ENCODE measurements at regions not wholly inside any gene's neighbourhood (a gene's known extent, or its start where the extent isn't known, plus 50 kb on each side); places are given as distances from the start of the nearest gene placed in this dataset.

DNA sequence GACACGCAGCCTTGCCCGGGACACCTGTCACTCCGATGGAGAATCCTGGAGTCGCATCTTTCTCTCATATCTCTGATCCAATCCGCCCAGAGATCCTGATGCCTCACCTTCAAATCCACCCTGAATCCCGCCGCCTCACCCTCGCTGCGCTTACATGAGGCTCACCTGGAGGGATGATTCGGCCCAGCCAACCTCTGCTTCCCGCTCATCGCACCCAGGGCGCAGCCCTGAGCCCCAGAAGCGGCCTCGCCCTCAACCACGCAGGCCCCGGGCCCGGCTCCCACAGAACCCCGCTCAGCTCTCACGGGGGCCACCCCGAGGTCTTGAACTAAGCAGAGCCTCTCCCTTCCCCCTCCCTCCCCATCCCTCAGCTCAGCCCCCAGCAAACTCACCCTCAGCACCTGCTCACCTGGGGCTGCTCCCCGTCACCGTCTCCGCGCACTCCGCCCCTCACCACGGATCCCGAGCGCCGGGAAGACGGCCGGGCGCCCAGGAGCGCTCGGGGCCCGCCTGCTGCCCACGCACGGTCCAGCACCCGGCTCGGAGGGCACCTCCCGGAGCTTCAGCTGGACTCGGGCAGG is 160.0 kb downstream of the NDUFA10 start:
- no peak for DNase-seq (ENCODE audit: low read depth)

DNA sequence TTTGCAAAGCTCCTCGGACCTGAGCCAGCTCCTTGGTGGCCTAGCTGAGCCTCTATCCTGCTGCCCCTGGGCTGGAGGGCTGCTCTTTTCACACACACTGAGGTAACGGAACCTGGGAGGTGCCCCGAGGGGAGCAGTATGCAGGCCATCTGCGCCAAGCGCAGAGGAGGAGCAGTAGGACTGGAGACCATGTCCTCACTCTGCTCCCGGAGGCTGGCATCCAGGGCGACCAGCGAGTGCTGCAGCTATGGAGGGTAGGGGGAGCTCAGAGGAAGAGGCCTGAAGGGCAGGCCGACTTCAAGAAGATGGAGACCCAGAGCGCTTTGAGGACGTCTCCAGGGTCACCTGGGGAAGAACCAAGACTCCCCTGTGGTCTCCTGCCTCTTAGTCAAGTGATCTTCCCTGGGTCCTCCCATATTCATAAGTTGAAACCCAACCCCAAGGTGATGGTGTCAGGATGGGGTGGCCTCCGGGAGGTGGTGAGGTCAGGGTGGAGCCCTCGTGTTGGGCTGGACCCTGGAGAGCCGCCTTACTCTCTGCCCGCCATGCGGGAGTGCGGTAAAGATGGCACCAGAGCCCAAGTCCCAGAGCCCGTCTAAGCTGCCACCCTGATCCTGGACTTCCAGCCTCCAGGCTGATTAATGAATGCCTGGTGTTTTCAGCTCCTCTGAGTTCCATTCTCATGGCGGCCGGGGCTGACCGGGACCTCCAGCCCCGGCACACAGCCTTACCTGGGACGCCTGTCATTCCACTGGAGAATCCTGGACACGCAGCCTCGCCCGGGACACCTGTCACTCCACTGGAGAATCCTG is 160.7 kb downstream of the NDUFA10 start:
- DNase-seq (ENCODE audit: low read depth) = no peak

DNA sequence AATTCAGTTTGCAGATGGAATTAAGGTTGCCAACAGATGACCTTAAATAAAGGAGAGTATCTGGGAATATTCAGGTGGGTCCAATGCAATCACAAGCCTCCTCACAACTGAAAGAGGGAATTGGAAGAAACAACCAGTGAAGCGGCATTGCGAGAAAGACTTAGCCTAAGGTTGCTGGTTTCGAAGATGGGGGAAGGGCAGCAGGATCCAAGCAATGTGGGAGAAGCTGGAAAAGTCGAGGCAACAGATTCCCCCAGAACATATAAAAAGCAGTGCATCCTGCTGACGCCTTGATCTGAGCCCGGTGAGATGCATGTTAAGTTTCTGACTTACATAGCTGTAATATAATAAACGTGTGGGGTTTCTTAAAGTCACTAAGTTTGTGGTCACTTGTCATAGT is 162.5 kb downstream of the NDUFA10 start:
- DNase-seq (ENCODE audit: low read depth) = no peak

DNA sequence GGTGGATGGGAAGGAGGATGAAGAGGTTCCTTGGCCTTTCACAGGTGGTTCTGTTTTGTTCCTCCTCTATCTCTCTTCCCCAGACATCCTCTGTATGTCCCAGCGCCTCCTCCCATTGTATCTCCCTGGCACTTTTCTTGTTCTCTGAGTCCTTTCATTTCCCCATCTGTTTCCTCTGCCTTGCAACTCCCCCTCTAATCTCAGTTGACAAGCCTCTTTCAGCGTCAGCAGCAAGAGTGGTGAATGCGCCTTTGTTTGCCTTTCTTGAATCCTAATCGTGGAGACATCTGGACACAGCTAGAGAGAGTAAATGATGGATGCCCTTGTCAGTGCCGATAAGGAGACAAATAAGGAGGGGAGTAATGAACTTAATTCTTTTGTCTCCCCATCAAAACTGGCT is 167.0 kb downstream of the NDUFA10 start:
- no peak for DNase-seq (ENCODE audit: low read depth)

DNA sequence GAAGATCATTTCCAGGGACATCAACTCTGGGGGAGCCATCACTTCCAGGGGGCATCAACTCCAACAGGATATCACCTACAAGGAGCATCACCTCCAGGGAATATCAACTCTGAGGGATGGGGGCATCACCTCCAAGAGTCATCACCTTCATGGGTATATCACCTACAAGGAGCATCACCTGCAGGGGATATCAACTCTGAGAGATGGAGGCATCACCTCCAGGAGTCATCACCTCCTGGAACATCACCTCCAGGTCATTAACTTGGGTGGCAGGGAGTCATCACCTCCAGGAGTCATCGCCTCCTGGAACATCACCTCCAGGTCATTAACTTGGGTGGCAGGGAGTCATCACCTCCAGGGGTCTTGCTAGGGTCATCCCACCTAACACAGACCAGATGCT is 167.6 kb downstream of the NDUFA10 start:
- no peak for DNase-seq (ENCODE audit: low read depth)

DNA sequence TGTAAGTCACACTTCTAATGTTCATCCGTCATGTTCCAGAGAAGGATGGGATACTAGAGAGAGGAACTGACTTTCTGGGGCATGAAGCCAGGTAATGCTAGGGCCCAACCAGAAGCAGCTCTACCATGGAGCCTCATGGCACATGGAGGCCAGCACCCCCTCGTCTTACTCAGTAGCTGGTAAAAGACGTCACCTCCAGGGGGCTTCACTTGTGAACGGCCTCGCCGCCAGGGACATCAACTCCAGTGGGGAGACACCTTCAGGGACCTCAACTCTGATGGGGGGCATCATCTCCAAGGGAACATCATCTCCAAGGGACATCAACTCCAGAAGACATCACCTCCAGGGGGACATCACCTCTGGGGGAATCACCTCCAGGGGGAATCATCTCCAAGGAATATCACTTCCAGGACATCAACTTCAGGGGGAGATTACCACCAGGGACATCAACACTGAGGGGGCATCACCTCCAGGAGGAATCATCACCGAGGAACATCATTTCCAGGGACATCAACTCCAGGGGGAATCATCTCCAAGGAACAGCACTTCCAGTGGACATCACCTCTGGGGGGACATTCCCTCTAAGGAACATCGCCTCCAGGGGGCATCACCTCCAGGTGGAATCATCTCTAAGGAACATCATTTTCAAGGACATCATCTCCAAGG is 168.4 kb downstream of the NDUFA10 start:
- no peak for DNase-seq (ENCODE audit: low read depth)

DNA sequence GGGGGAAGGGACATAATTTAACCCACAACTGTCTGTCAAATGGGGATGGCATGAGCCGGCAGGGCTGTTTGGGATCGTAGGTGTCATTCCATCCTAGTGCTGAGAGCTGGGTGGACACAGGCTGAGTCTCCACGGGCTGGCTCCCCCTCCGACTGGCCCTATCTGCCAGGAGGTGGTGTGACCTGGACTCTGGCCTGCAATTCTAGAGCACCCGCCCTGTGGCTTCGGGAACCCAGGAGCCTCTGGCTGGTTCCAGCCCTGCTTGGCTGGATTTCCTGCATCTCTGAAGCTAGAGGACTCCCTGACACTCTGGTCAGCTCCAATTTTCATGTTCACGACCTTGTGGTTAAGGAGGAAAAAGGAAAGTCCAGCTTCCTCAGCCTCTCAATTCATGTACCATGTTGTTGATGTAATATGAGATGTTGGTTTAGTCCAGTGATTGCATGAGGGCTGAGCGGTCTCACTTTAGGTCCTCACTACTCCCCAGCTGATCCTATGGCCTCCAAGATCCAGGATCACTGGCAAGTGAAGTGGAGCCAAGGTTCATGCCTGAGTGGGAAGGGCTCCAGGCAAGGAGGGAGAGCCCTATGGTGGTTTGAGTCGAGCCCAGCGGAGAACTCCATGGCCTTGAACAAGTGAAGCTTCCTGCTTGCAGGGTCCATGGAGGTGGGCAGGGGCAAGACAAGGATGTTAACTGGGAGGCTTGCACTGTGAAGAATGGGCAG is 169.1 kb downstream of the NDUFA10 start:
- DNase-seq (ENCODE audit: low read depth) = no peak

DNA sequence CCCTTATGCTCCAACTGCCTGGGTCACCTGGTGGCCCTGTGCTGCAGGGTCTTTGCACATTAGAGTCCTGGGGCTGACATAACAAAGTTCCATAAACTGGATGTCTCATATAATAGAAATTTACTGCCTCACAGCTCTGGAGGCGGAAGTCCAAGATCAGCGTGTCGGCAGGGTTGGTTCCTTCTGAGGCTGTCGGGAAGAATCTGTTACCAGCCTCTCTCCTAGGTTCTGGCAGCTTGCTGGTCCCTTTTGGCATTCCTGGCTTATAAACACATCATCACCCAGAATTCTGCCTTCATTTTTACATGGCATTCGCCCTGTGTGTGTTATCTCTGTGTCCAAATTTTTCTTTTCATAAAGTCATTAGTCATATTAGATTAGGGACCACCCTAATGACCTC is 170.5 kb downstream of the NDUFA10 start:
- no peak for DNase-seq (ENCODE audit: low read depth)

DNA sequence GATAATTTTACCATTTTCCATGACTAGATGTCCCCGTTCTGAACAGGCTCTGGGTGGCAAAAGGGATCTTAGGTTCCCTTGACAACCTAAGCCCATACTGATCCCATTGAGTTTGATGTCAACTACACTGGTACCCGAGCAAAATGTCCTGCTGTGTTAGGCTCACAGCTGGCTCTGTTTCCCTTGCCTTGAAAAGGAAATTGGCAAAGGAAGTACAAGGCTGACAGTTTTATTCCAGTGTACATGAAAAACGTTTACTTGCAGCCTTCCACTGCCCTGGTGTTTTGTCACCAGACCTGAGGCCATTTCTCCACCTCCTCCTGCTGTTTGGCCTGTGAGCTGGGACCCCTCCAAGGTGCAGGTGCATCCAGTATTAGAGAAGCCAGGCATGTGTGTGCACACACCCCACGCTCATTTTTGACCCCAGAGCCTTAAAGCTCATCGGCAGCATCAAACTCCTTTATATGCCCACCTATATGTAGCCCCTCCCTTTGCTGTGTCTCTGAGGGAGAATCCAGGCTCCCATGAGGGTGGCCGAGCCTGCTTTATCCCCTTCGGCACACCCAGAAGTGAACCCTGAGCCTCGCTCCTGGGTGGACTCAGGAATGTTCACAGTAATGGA is 171.3 kb downstream of the NDUFA10 start:
- DNase-seq (ENCODE audit: low read depth) = no peak

DNA sequence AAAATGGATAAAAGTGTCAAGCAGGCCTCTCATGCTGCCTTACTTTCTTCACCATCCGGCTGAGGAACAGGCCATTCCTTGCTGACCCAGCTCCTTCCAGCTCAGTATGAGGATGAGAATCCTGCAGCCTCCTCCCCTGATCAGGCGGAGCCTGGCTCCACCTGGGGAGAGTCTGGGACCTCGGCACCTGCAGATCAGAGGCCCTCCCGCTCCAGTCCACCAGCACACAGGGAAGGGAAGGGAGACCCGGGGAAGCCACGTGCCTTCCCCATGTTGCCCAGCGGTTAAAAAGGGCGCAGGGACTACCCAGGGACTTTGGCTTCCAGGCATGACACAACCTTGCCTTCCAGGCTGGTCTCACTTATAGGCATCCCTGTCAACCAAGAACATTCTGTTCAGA is 172.0 kb downstream of the NDUFA10 start:
- DNase-seq (ENCODE audit: low read depth) = no peak

DNA sequence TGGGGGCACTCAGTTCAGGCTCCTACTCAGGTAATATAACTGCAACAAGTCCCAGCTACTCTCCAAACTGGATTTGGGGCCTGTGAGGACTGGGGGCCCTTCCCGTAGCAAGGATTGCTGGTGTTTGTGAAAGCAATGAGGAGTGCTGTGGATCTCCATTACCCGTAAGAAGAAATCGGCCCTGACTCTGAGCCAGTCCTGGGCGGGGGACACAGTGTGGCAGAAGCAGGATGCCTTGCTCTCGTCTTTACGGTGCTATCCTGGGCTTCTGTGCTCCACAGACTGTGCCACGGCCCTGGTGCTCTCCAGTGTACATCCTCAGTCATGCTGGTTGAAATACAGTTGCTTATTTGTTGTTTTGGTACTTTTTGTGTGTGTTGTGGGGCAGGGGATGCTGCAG is 172.9 kb downstream of the NDUFA10 start:
- no peak for DNase-seq (ENCODE audit: low read depth)

DNA sequence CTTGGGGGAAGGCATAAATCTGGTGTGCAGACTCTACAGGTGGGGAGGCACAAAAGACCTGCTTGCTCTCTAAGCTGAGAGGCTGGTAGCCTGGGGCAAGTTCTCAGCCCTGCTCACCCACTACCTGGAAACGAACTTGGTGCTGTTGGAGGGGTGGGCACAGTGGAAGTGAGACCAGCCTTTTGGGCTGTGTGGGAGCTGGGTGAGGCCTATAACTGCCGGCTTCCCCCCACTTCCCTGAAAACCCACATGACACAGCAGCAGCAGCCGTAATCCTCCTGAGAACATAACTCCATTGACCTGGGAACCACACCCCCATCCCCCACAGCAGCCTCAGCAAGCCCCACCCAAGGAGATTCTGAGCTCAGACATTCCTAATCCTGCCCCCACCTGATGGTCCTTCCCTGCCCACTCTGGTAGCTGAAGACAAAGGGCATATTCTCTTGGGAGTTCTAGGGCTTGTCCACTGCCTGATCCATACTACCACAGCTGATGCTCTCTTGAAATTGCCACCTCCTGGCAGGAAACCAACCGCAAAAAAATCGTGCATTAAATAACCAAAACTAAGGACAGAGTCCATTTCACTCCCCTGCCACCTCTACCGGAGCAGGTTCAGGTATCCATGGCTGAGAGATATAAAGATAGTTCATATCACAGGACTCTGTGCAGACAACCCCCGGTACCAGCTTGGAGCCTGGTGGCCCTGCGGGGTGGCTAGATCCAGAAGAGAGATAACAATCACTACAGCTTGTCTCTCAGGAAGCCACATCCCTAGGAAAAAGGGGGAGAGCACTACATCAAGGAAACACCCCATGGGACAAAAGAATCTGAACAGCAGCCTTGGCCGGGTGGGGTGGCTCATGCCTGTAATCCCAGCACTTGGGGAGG is 178.1 kb downstream of the NDUFA10 start:
- no peak for DNase-seq (ENCODE audit: low read depth)

DNA sequence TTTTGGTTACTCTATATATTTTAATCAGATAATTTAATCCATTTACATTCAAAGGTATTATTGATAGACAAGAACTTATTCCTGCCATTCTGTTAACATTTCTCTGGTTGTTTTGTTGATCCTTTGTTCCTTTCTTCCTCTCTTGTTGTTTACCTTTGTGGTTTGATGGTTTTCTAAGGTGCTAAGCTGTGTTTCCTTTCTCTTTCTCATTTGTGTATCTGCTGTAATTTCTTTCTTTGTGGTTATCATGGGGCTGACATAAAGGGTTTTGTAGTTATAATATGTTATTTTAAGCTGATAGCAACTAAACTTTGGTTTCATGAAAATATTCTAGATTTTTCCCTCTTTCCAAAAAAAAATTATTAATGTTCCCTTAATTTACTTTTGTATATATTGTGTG is 179.2 kb downstream of the NDUFA10 start:
- no peak for DNase-seq (ENCODE audit: low read depth)

DNA sequence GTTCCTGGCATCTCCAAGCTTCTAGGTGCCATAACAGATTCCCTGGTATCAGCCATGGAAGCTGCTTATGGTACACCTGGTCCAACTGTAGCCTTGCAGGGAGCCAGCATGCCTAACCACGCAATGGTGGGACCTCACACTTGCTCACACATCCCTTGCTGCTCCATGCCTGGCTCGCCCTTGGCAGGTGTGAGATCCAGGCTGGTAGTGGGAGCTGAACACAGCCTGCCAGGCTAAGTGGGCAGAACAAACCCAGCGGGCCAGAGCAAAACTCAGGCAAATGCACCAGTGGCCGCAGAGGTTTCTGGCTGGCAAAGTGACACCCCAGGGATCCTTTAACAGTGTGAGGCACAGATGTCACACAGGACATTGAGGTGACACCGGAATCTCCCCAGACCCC is 185.8 kb downstream of the NDUFA10 start:
- no peak for DNase-seq (ENCODE audit: low read depth)

DNA sequence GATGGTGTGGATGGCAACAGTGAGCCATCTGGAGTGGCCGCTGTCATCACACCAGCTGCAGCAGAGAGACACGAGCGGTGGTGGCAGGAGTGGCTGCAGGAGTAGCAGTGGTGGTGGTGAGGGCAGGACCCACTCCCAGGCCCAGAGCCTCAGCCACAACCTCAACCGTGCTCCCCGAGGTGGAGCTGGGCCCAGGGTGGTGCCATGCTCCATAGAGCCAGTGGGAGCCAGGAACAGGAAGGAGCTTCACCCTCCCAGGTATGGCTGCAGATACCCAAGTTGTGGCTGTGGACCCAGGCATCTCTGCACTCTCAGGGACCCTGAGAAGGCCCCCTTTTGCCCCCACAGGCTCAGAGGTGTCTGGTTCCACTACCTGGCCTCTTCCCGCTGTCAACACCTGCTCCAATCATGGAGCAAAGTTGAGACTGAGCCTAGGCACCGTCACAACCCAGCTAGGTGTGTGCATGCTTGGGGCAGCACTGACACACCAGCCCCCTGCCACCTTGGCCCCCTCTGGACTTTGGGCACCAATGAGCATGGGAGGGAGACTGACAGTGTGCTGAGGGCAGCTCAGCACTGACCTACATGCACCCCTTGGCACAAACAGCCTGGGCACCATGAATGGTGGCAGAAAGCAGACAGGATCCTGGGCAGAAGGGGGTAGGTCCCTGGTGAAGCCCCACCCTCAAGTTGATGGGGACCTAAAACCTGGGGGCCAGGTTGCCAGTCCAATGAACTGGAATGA is 188.9 kb downstream of the NDUFA10 start:
- no peak for DNase-seq (ENCODE audit: low read depth)

DNA sequence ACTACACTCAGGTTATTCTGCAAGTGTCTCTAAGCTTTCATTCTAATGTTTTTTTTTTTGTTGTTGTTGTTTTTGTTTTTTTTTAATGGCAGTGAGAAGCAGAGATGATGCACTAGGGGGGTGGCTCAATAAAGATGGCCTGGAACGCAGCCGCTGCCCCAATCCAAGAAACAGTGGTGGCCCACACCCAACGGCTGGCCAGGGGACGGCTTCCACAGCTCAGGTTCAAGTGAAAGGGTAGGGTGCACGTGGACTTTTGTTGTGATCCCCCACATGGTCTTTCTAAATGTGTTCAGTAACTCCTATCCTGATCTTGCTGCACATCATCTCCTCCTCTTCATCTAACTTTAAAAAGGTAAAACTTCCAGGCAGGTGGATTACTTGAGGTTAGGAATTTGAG is 190.1 kb downstream of the NDUFA10 start:
- DNase-seq (ENCODE audit: low read depth) = no peak

DNA sequence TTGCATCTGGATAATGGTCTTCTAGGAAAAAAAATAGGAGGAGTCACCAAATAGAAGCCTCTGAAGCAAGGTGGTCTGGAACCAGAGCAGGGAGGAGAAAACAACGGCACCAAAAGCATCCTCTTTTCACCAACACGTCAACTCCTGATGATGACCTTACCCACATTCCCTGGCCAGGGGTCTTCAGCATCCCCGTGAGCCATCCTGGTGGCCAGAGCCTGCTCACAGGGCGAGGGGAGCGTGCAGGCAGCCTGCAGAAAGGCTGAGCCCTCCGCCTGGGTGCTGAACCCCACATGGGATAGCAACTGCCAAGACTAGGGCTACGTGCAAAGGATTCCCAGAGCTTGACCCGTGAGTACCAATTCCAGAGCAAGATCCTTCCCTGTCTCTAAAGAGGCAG is 191.0 kb downstream of the NDUFA10 start:
- DNase-seq (ENCODE audit: low read depth) = no peak

DNA sequence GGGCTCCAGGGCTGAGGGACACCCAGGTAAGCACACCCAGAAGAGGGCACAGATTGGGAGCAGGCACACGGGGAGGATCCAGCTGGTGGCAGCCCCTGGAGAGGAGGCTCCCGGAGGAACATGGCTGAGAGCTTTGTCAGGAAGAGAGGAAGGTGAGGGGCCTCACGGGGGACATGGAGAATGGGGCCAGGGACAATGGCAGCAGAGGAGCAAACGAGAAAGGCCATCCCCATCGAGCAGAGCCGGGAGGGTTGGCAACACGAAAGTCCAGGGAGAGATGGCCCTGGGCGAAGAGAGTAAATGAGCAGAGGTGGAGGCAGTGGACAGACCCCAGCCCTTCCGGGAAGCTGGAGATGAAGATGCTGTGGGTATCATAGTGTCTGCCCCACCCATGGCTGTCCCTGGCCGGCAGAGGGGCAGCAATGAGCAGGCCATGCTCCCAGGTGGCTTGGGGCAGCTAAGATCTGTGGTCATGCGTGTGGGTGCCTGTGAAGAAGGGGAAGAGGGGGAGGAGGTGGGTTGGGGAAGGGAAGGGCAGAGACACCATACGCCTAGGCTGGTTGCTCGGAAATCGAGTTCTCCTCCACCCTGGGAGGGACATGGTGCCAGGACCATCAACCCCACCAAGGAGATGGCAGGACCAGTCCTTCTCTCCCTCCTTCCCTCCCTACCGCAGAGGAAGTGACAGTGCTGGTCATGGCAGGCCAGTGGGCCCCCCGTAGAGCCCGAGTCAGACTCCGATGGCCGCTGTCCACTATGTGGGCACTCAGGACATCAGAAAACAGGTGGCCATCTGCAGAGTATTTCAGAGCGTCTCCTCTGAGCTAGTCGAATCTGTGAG is 191.7 kb downstream of the NDUFA10 start:
- no peak for DNase-seq (ENCODE audit: low read depth)

DNA sequence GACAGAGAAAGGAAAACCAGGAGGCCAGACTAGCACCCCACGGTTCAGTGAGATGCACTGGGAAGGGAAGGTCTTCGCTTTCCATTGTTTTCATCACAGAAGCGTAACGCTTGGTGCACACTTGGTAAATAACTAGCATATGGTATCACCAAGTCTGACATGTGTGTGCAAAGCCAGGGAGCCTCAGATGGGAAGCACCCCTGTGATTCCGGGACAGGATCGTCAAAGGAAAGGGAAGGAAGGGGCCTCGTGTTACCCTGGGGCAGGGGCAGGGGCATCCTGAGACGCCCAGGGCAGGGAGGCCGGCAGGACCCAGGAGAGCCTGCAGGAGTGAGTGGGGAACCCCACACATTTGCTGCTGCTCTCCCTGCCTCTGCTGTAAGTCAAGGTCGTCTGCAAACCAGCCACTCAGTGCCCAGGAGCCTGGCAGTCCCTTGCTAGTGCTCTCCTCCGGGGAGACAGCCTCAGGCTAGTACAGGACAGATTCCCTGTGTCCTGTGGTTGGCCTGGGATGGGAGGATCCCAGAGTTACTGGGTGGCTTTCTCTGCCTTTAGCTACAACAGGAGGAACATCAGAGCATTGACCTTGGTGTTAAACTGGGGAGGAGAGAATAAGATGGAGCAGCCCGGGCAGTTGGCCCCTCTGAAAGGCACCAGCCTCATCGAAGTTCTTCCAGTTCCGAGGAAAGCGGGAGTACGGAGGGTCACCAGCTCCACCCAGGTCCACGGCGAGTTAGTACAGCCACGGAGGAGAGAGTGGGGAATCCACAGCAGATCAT is 192.5 kb downstream of the NDUFA10 start:
- no peak for DNase-seq (ENCODE audit: low read depth)
